Spleen (tissue), 11 donors: ENCODE measurements at regions not wholly inside any gene's neighbourhood (a gene's known extent, or its start where the extent isn't known, plus 50 kb on each side); places are given as distances from the start of the nearest gene placed in this dataset.

Source experiments
- DNase-seq: peaks from one replicate; pipeline ENCODE4 v3.0.0-alpha.2; 2020
- H3K27ac ChIP-seq, 8 donors: fragments of 200-600 bp; sonication (generic) in 7 of 8; 1 replicate in 4 of 8; 2 replicates in 4 of 8; pipeline versions ENCODE4 v1.5.0 to v1.8.0; 2016 to 2021; ENCODE audit warnings: inconsistent platforms in 4 of 8, mild to moderate bottlenecking in 4 of 8, moderate library complexity in 1 of 8
- H3K27me3 ChIP-seq, 7 donors: fragments of 200-600 bp; sonication (generic) in 6 of 7; replicated peaks in 1 of 7; 1 replicate in 4 of 7; 2 replicates in 3 of 7; pipeline versions ENCODE4 v1.5.0 to v1.8.0; 2016 to 2021; ENCODE audit warnings: inconsistent platforms in 3 of 7, mild to moderate bottlenecking in 1 of 7
- H3K36me3 ChIP-seq, 6 donors: fragments of 200-600 bp; sonication (generic) in 5 of 6; 1 replicate in 4 of 6; 2 replicates in 2 of 6; pipeline versions ENCODE4 v1.5.0 to v1.8.0; 2016 to 2021; ENCODE audit warnings: inconsistent platforms in 2 of 6
- H3K4me1 ChIP-seq, 6 donors: fragments of 200-600 bp; sonication (generic) in 5 of 6; 1 replicate in 3 of 6; 2 replicates in 3 of 6; pipeline versions ENCODE4 v1.5.0 to v1.8.0; 2016 to 2021; ENCODE audit warnings: inconsistent platforms in 3 of 6
- H3K4me3 ChIP-seq, 8 donors: fragments of 200-600 bp; sonication (generic) in 7 of 8; 1 replicate in 4 of 8; 2 replicates in 4 of 8; pipeline versions ENCODE4 v1.5.0 to v1.8.0; 2016 to 2021; ENCODE audit warnings: inconsistent platforms in 4 of 8, mild to moderate bottlenecking in 4 of 8, moderate library complexity in 2 of 8
- H3K9me3 ChIP-seq, 8 donors: fragments of 200-600 bp; sonication (generic) in 7 of 8; 1 replicate in 4 of 8; 2 replicates in 4 of 8; pipeline versions ENCODE4 v1.5.0 to v1.8.0; 2016 to 2021; ENCODE audit warnings: inconsistent platforms in 4 of 8
- CTCF ChIP-seq, 11 experiments: fragments of 200-600 bp in 7 of 11; fragments of 450-650 bp in 4 of 11; sonication (generic) in 4 of 11; IDR thresholded peaks in 8 of 11; conservative IDR thresholded peaks in 3 of 11; 1 replicate in 7 of 11; 2 replicates in 4 of 11; pipeline versions ENCODE4 v1.4.0 to v1.8.0; 2016 to 2021; ENCODE audit warnings: antibody characterized with exemption in 11 of 11, inconsistent platforms in 4 of 11, mild to moderate bottlenecking in 1 of 11
- POLR2A ChIP-seq, 3 donors: fragments of 450-650 bp; IDR thresholded peaks; one replicate each; pipeline ENCODE4 v1.5.1; 2017; ENCODE audit warnings: antibody characterized with exemption in 3 of 3, mild to moderate bottlenecking in 1 of 3
- POLR2AphosphoS5 ChIP-seq, 3 donors: sonication (generic); formaldehyde crosslinking; IDR thresholded peaks; one replicate each; pipeline ENCODE4 v1.5.1; 2017; ENCODE audit warnings: antibody characterized with exemption in 3 of 3
- WGBS, 5 donors: extraction: QIAGEN DNeasy Blood & Tissue Kit in 3 of 5; methylation state at CpG; one replicate each; pipeline versions ENCODE4 v1.1.5 to v1.1.7; 2013 to 2018; 5-methylcytosine and 5-hydroxymethylcytosine counted together
- intact Hi-C: fragments of 100-400 bp; cut with DNase I; formaldehyde crosslinking; loops from one replicate; pipeline ENCODE4 v1.15.0; 2023; ENCODE audit warnings: low total_unique reads
- donor health status: healthy with polysubstance abuse.
- donor health status: DM: no; HTN: no; CAD: no; lungs with moderate emphysema.
- donor health status: DM: no; HTN: no; CAD: no.
- donor health status: Bipolar disorder and iron deficiency.
- donor health status: healthy.
- donor health status: DM: no; HTN: no; CAD: no.
- donor health status: DM: yes; HTN: yes; CAD: no.

- Histone ChIP-seq H3K27me3 (no peaks in the 10 kb centered on the region), H3K36me3 (no peaks in the 10 kb centered on the region), H3K4me3 (no peak overlapping the region), H3K9me3 (peaks cover 0 to 20% (median 0%) of the 10 kb centered on the region in 8 donors), H3K4me1 (no peaks in the 10 kb centered on the region), H3K27ac (no peak overlapping the region)
- TF ChIP-seq CTCF (IDR thresholded peaks at IDR 0.05 in 8 of 11, conservative IDR thresholded peaks at IDR 0.05 in 3 of 11) (no peak), POLR2A (IDR thresholded peaks at IDR 0.05) (no peak), POLR2AphosphoS5 (IDR thresholded peaks at IDR 0.05) (no peak)
- no peak for DNase-seq
- intact Hi-C loops, result no loop called here
- WGBS, 5 donors, result 81 to 90% (median 86%) methylated on average over 3 of the region's 3 CpGs
Observed at GRCh38 chr6:92446052-92446451, 973.3 kb downstream of the EPHA7 start.

GRCh38 chr6:92433911-92434310 lies 985.4 kb downstream of the EPHA7 start:
- Histone ChIP-seq H3K27ac (no peak overlapping the region), H3K4me1 (no peaks in the 10 kb centered on the region), H3K36me3 (no peaks in the 10 kb centered on the region), H3K27me3 (no peaks in the 10 kb centered on the region), H3K4me3 (no peak overlapping the region), H3K9me3 (peaks cover 0 to 5% (median 0%) of the 10 kb centered on the region in 8 donors)
- no peak for DNase-seq
- TF ChIP-seq CTCF (IDR thresholded peaks at IDR 0.05 in 8 of 11, conservative IDR thresholded peaks at IDR 0.05 in 3 of 11) (no peak), POLR2AphosphoS5 (IDR thresholded peaks at IDR 0.05) (no peak)
- 56 to 64% (median 59%) methylated on average over 1 of the region's 1 CpG for WGBS, 5 donors
- intact Hi-C loops, result no loop called here

DNA sequence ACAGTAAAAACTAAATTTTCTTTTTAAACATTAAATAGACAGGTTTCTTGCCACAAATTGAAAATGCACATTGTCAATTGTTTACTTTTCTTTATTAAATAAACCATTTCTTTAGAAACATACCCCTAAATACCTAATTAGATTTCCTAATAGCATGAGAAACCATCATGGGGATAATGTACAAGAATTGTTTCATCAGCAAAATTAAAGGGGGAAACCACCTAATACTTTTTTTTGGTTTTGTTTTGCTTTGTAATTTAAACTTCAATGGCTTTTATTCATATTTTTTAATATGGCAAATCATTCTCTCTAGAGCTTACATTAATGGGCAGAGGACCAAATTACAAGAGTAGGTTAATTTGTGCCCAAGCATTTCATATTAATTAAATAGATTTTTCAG lies 987.9 kb downstream of the EPHA7 start:
- intact Hi-C loops, result no loop called here
- Histone ChIP-seq H3K9me3 (peaks cover 0 to 5% (median 0%) of the 10 kb centered on the region in 8 donors), H3K4me3 (no peak overlapping the region), H3K27me3 (no peaks in the 10 kb centered on the region), H3K4me1 (no peaks in the 10 kb centered on the region), H3K36me3 (no peaks in the 10 kb centered on the region), H3K27ac (no peak overlapping the region)
- DNase-seq, result no peak
- TF ChIP-seq POLR2AphosphoS5 (IDR thresholded peaks at IDR 0.05) (no peak), POLR2A (IDR thresholded peaks at IDR 0.05) (no peak), CTCF (IDR thresholded peaks at IDR 0.05 in 8 of 11, conservative IDR thresholded peaks at IDR 0.05 in 3 of 11) (no peak)

GRCh38 chr6:92428448-92428847 lies 990.9 kb downstream of the EPHA7 start:
- Histone ChIP-seq H3K4me1 (no peaks in the 10 kb centered on the region), H3K9me3 (peaks cover 0 to 4% (median 0%) of the 10 kb centered on the region in 8 donors), H3K36me3 (no peaks in the 10 kb centered on the region), H3K27ac (no peak overlapping the region), H3K4me3 (no peak overlapping the region), H3K27me3 (no peaks in the 10 kb centered on the region)
- intact Hi-C loops, result no loop called here
- no peak for TF ChIP-seq POLR2A (IDR thresholded peaks at IDR 0.05)
- TF ChIP-seq POLR2AphosphoS5 (IDR thresholded peaks at IDR 0.05), result no peak
- no peak for TF ChIP-seq CTCF (IDR thresholded peaks at IDR 0.05 in 8 of 11, conservative IDR thresholded peaks at IDR 0.05 in 3 of 11)
- WGBS, 5 donors, result 83 to 99% (median 91%) methylated on average over 2 of the region's 2 CpGs
- DNase-seq, result no peak
